ENCODE measurements at regions not wholly inside any gene's neighbourhood (a gene's known extent, or its start where the extent isn't known, plus 50 kb on each side); places are given as distances from the start of the nearest gene placed in this dataset.
"Not testable (repeated sequence)": the region's sequence is repeated elsewhere in the genome, so short reads cannot be mapped to it uniquely, and the experiment has no call there.

GRCh38 chr2:16186661-16187481, 246.5 kb downstream of the MYCN start:
- no peak for DNase-seq

- no peak for DNase-seq
These were observed 245.5 kb downstream of the MYCN start for GRCh38 chr2:16185801-16186272.

GRCh38 chr2:16184945-16185660, 244.8 kb downstream of the MYCN start:
- no peak for DNase-seq

- no peak for DNase-seq
These were observed 244.1 kb downstream of the MYCN start for GRCh38 chr2:16184341-16184890.

GRCh38 chr2:16183345-16183744, 243.0 kb downstream of the MYCN start:
- no peak for DNase-seq

- no peak for DNase-seq
These were observed 242.5 kb downstream of the MYCN start for GRCh38 chr2:16182841-16183240.

- not testable (repeated sequence) for DNase-seq
These were observed 242.0 kb downstream of the MYCN start for GRCh38 chr2:16182311-16182815.

- no peak for DNase-seq
These were observed 241.4 kb downstream of the MYCN start for GRCh38 chr2:16181741-16182090.

GRCh38 chr2:16181062-16181740, 240.9 kb downstream of the MYCN start:
- DNase-seq: no peak

GRCh38 chr2:16180631-16181030, 240.3 kb downstream of the MYCN start:
- DNase-seq: no peak

GRCh38 chr2:16179701-16180416, 239.5 kb downstream of the MYCN start:
- DNase-seq: no peak

- no peak for DNase-seq
These were observed 238.3 kb downstream of the MYCN start for GRCh38 chr2:16178551-16179130.

- no peak for DNase-seq
These were observed 237.4 kb downstream of the MYCN start for GRCh38 chr2:16177671-16178180.

- no peak for DNase-seq
These were observed 236.7 kb downstream of the MYCN start for GRCh38 chr2:16176971-16177480.

GRCh38 chr2:16175247-16175825, 235.0 kb downstream of the MYCN start:
- no peak for DNase-seq

GRCh38 chr2:16174693-16175045, 234.3 kb downstream of the MYCN start:
- no peak for DNase-seq

GRCh38 chr2:16173893-16174692, 233.7 kb downstream of the MYCN start:
- no peak for DNase-seq

- no peak for DNase-seq
These were observed 232.2 kb downstream of the MYCN start for GRCh38 chr2:16172324-16173175.
